ENCODE measurements at regions not wholly inside any gene's neighbourhood (a gene's known extent, or its start where the extent isn't known, plus 50 kb on each side); places are given as distances from the start of the nearest gene placed in this dataset.

DNA sequence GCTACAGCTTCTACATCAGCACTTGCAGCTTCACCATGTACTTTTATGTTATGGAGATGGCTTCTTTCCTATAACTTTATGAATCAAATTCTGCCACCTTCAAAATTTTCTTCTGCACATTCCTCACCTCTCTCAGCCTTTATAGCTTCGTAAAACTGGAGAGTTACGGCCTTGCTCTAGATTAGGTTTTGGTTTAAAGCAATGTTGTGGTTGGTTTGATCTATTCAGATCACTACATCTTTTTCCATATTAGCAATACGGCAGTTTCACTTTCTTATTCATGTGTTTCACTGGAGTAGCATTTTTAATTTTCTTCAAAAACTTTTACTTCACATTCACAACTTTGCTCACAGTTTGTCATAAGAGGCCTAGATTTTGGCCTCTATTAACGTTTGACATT, 242.9 kb upstream of the GYPC start:
- no peaks in the 10 kb centered on the region for H3K9me3 ChIP-seq (ENCODE audit: severe bottlenecking)
- TF ChIP-seq, protein P1, sequence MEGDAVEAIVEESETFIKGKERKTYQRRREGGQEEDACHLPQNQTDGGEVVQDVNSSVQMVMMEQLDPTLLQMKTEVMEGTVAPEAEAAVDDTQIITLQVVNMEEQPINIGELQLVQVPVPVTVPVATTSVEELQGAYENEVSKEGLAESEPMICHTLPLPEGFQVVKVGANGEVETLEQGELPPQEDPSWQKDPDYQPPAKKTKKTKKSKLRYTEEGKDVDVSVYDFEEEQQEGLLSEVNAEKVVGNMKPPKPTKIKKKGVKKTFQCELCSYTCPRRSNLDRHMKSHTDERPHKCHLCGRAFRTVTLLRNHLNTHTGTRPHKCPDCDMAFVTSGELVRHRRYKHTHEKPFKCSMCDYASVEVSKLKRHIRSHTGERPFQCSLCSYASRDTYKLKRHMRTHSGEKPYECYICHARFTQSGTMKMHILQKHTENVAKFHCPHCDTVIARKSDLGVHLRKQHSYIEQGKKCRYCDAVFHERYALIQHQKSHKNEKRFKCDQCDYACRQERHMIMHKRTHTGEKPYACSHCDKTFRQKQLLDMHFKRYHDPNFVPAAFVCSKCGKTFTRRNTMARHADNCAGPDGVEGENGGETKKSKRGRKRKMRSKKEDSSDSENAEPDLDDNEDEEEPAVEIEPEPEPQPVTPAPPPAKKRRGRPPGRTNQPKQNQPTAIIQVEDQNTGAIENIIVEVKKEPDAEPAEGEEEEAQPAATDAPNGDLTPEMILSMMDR (IDR thresholded peaks at IDR 0.05; ENCODE audit: low read depth, low read length), result no peak
- no peak overlapping the region for H3K27ac ChIP-seq
- no peak overlapping the region for H3K4me3 ChIP-seq (ENCODE audit: low read depth, low read length)
- peaks cover 11% of the 10 kb centered on the region for H3K27me3 ChIP-seq (ENCODE audit: insufficient read depth, low read depth, severe bottlenecking)
- DNase-seq, result no peak
- no peaks in the 10 kb centered on the region for H3K36me3 ChIP-seq

- Histone ChIP-seq H3K4me3 (ENCODE audit: low read depth, low read length) (no peak overlapping the region), H3K9me3 (ENCODE audit: severe bottlenecking) (no peaks in the 10 kb centered on the region), H3K36me3 (no peaks in the 10 kb centered on the region), H3K27ac (no peak overlapping the region), H3K27me3 (ENCODE audit: insufficient read depth, low read depth, severe bottlenecking) (no peaks in the 10 kb centered on the region)
- no peak for DNase-seq
- TF ChIP-seq, protein P1 (IDR thresholded peaks at IDR 0.05; ENCODE audit: low read depth, low read length), result no peak
Measured at GRCh38 chr2:126419403-126419802, 236.6 kb upstream of the GYPC start.

DNA sequence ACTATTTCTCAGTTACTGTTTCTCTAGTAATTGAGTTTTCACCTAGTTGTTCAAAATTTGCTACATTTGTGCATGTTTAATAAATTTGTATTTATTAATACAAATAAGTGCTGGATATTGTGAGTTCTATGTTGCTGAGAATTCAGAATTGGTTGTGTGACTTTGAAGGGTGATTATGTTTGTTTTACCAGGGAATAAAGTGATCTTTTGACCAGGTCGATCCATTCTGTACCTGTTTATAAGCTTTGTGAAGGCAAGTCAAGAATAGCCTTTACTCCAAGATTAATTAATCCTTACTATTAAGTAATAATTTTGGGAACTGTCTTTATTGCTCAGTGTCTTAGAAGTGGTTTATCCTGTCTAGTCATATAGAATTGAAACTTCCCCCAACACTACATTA, 230.0 kb upstream of the GYPC start:
- H3K36me3 ChIP-seq, result no peaks in the 10 kb centered on the region
- TF ChIP-seq, protein P1 (IDR thresholded peaks at IDR 0.05; ENCODE audit: low read depth, low read length), result no peak
- no peak for DNase-seq
- H3K27me3 ChIP-seq (ENCODE audit: insufficient read depth, low read depth, severe bottlenecking), result peaks cover 4% of the 10 kb centered on the region
- no peaks in the 10 kb centered on the region for H3K9me3 ChIP-seq (ENCODE audit: severe bottlenecking)
- no peak overlapping the region for H3K4me3 ChIP-seq (ENCODE audit: low read depth, low read length)
- H3K27ac ChIP-seq, result no peak overlapping the region

DNA sequence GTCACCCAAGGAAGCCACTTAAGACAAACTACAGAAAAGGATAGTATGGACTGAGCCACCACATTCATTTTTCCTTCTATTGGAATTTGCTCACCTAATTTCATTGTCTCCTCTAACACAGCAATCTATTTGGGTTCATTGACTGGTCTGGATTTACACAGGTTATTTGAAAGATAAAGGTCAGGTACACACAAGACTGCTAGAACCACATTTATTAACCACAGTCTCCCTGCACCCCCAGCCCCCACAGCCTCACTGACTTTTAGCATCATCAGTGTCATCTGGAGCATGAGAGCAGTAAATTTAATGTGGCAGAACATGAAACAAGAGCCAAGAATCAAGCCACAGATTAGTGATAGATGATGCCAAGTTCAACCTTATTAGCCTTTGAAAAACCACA, 226.9 kb upstream of the GYPC start:
- H3K4me3 ChIP-seq (ENCODE audit: low read depth, low read length), result no peak overlapping the region
- no peak for DNase-seq
- H3K27ac ChIP-seq, result no peak overlapping the region
- H3K36me3 ChIP-seq, result no peaks in the 10 kb centered on the region
- no peaks in the 10 kb centered on the region for H3K9me3 ChIP-seq (ENCODE audit: severe bottlenecking)
- TF ChIP-seq, protein P1 (IDR thresholded peaks at IDR 0.05; ENCODE audit: low read depth, low read length), result no peak
- peaks cover 23% of the 10 kb centered on the region for H3K27me3 ChIP-seq (ENCODE audit: insufficient read depth, low read depth, severe bottlenecking)

DNA sequence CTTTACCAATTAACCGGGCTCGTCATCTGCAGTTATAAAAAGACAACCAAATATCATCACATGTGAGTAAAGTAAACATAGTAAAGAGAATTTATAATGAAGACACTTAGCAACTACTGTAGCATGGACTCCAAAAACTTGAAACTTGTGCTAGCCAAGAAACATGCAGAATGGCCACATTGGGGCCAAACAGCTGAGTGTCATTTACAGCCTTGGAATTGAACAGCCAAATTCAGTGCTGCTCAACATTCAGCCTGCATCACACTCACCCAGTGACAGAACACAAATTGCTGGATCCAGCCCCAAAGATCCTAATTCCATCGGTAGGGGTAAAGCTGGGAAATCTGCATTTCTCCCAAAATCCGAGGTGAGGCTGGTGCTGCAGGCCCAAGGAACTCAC, 224.8 kb upstream of the GYPC start:
- no peak for DNase-seq
- TF ChIP-seq, protein P1 (IDR thresholded peaks at IDR 0.05; ENCODE audit: low read depth, low read length), result no peak
- Histone ChIP-seq H3K36me3 (no peaks in the 10 kb centered on the region), H3K9me3 (ENCODE audit: severe bottlenecking) (no peaks in the 10 kb centered on the region), H3K27me3 (ENCODE audit: insufficient read depth, low read depth, severe bottlenecking) (peaks cover 25% of the 10 kb centered on the region), H3K27ac (no peak overlapping the region), H3K4me3 (ENCODE audit: low read depth, low read length) (no peak overlapping the region)

DNA sequence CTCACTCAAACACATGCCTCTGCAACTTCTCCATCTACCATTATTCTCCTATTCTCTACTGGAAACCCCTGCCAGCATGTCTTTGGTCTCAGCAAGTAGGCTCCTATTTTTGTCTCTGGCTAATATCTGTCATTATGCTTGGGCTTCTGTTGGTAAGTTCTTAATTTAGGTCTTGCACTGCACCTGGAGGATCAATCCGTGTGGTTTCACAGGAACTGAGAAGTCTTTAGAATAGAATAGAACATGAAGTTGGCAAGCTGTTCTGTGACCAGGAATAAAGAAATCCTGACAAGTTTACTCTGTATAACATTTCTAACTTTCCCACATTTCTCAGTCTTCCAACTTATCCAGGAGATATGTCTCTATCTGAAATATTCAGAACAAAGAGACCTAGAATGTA, 219.5 kb upstream of the GYPC start:
- Histone ChIP-seq H3K9me3 (ENCODE audit: severe bottlenecking) (no peaks in the 10 kb centered on the region), H3K27ac (no peak overlapping the region), H3K36me3 (no peaks in the 10 kb centered on the region), H3K4me3 (ENCODE audit: low read depth, low read length) (no peak overlapping the region), H3K27me3 (ENCODE audit: insufficient read depth, low read depth, severe bottlenecking) (peaks cover 46% of the 10 kb centered on the region)
- no peak for DNase-seq
- TF ChIP-seq, protein P1 (IDR thresholded peaks at IDR 0.05; ENCODE audit: low read depth, low read length), result no peak
